ENCODE measurements at regions not wholly inside any gene's neighbourhood (a gene's known extent, or its start where the extent isn't known, plus 50 kb on each side); places are given as distances from the start of the nearest gene placed in this dataset.

DNA sequence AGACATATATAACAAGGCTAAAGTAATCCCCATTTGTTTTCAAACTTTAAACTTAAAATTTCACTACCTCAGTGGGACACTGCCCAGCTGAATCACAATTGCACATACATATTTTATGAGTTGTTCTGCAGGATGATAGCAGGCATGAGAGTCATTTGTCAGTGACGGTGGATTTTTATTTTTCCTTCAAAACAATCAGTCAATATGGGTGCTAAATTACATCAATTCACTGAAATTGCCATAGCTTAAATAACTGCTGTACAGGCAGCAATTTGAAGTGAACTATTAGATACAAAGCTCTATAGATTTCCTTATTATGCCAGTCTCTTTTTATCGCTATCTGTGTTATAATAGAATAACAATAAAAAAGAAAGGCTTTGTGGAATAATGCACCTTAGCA is 784.6 kb upstream of the ANO3 start:
- Mint-ChIP-seq H3K9me3 (peaks cover 12% of the 10 kb centered on the region), H3K36me3 (no peaks in the 10 kb centered on the region; the same call in 1 of the 2 replicates), H3K4me3 (no peak overlapping the region), H3K4me1 (peaks cover 19% of the 10 kb centered on the region), H3K27ac (no peak overlapping the region), H3K27me3 (ENCODE audit: low read depth) (no peaks in the 10 kb centered on the region)
- ATAC-seq, result no peak
- TF ChIP-seq ZSCAN18 (CRISPR knock-in tag; IDR thresholded peaks at IDR 0.05), result no peak
- TF ChIP-seq, protein P1, sequence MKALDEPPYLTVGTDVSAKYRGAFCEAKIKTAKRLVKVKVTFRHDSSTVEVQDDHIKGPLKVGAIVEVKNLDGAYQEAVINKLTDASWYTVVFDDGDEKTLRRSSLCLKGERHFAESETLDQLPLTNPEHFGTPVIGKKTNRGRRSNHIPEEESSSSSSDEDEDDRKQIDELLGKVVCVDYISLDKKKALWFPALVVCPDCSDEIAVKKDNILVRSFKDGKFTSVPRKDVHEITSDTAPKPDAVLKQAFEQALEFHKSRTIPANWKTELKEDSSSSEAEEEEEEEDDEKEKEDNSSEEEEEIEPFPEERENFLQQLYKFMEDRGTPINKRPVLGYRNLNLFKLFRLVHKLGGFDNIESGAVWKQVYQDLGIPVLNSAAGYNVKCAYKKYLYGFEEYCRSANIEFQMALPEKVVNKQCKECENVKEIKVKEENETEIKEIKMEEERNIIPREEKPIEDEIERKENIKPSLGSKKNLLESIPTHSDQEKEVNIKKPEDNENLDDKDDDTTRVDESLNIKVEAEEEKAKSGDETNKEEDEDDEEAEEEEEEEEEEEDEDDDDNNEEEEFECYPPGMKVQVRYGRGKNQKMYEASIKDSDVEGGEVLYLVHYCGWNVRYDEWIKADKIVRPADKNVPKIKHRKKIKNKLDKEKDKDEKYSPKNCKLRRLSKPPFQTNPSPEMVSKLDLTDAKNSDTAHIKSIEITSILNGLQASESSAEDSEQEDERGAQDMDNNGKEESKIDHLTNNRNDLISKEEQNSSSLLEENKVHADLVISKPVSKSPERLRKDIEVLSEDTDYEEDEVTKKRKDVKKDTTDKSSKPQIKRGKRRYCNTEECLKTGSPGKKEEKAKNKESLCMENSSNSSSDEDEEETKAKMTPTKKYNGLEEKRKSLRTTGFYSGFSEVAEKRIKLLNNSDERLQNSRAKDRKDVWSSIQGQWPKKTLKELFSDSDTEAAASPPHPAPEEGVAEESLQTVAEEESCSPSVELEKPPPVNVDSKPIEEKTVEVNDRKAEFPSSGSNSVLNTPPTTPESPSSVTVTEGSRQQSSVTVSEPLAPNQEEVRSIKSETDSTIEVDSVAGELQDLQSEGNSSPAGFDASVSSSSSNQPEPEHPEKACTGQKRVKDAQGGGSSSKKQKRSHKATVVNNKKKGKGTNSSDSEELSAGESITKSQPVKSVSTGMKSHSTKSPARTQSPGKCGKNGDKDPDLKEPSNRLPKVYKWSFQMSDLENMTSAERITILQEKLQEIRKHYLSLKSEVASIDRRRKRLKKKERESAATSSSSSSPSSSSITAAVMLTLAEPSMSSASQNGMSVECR (CRISPR knock-in tag; IDR thresholded peaks at IDR 0.05; ENCODE audit: borderline replicate concordance), result no peak
- no peak for TF ChIP-seq ATF1 (CRISPR knock-in tag; IDR thresholded peaks at IDR 0.05)
- TF ChIP-seq FOXK1 (CRISPR knock-in tag; IDR thresholded peaks at IDR 0.05), result no peak
- TF ChIP-seq SP1 (CRISPR knock-in tag; conservative IDR thresholded peaks at IDR 0.05), result no peak
- CTCF ChIA-PET, result no interaction called here
- no peak for DNase-seq (ENCODE audit: low spot score)
- POLR2A ChIA-PET, result no interaction called here

- no peak overlapping the region for H3K27ac Mint-ChIP-seq
- CTCF ChIA-PET, result no interaction called here
- TF ChIP-seq NFE2L1 (CRISPR knock-in tag; IDR thresholded peaks at IDR 0.05), result no peak
- TF ChIP-seq, protein P2, sequence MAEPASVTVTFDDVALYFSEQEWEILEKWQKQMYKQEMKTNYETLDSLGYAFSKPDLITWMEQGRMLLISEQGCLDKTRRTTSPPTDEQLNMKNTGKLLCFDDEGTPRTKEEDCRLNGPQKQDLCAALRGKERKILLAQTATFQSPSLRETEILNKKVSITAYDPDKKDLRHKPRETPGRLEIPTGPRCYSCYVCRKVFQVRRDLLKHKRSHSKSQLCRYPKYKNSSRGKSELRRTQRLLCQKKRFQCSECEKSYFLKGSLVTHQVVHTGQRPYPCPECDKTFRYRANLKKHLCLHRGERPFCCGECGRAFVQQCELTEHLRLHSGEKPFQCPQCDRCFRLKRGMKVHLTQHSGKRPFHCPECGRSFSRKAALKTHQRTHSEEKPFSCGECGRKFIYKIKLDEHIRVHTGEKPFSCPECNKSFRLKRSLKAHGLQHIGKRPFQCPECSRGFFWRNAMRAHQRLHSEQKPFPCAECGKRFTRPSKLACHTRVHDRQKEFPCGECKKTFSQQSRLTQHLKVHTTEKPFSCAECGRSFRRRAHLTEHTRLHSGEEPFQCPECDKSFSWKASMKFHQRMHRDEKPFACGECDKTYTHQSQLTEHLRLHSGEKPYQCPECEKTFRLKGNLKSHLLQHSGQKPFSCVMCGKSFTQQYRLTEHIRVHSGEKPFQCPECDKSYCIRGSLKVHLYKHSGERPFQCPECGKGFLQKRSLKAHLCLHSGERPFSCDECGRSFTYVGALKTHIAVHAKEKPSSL (CRISPR knock-in tag; conservative IDR thresholded peaks at IDR 0.05), result no peak
- no peak for TF ChIP-seq SOX15 (CRISPR knock-in tag; IDR thresholded peaks at IDR 0.05)
- no peak for TF ChIP-seq ZNF532 (CRISPR knock-in tag; IDR thresholded peaks at IDR 0.05; ENCODE audit: borderline replicate concordance)
- no peak for TF ChIP-seq CREB1 (CRISPR knock-in tag; IDR thresholded peaks at IDR 0.05)
- TF ChIP-seq IRF2 (CRISPR knock-in tag; IDR thresholded peaks at IDR 0.05; ENCODE audit: borderline replicate concordance, low read depth), result no peak
- no peak for TF ChIP-seq E2F4 (CRISPR knock-in tag; IDR thresholded peaks at IDR 0.05; ENCODE audit: borderline replicate concordance, low read depth)
- no peak for TF ChIP-seq TEAD4 (CRISPR knock-in tag; IDR thresholded peaks at IDR 0.05)
- no peak for TF ChIP-seq KAT7 (CRISPR knock-in tag; IDR thresholded peaks at IDR 0.05; ENCODE audit: borderline replicate concordance)
- TF ChIP-seq ETV6 (CRISPR knock-in tag; IDR thresholded peaks at IDR 0.05), result no peak
- TF ChIP-seq HMGA2 (CRISPR knock-in tag; IDR thresholded peaks at IDR 0.05), result no peak
- no peak for TF ChIP-seq PRDM15 (CRISPR knock-in tag; IDR thresholded peaks at IDR 0.05)
- TF ChIP-seq OVOL2 (CRISPR knock-in tag; IDR thresholded peaks at IDR 0.05; ENCODE audit: borderline replicate concordance), result no peak
- no peak for TF ChIP-seq NFYB (CRISPR knock-in tag; conservative IDR thresholded peaks at IDR 0.05; ENCODE audit: low read depth)
Measured at GRCh38 chr11:25562417-25562816, 769.5 kb upstream of the ANO3 start.

More at GRCh38 chr11:25562417-25562816, 769.5 kb upstream of the ANO3 start:
- POLR2A ChIA-PET, result no interaction called here
- H3K4me1 Mint-ChIP-seq, result 0 out of 2 replicates have a peak, but pooled peaks cover 3% of the 10 kb centered on the region
- H3K27me3 Mint-ChIP-seq (ENCODE audit: low read depth), result no peaks in the 10 kb centered on the region
- DNase-seq (ENCODE audit: low spot score) (no peak), ATAC-seq (no peak)
- no peak overlapping the region for H3K4me3 Mint-ChIP-seq
- H3K36me3 Mint-ChIP-seq, result no peaks in the 10 kb centered on the region
- H3K9me3 Mint-ChIP-seq, result no peaks in the 10 kb centered on the region
